Mesothelial cell of epicardium (in vitro differentiated cells): ENCODE measurements at regions not wholly inside any gene's neighbourhood (a gene's known extent, or its start where the extent isn't known, plus 50 kb on each side); places are given as distances from the start of the nearest gene placed in this dataset.
"Not testable (repeated sequence)": the region's sequence is repeated elsewhere in the genome, so short reads cannot be mapped to it uniquely, and the experiment has no call there.

ENCODE experiments used
- DNase-seq, 2 experiments: peaks; one replicate each; pipeline ENCODE4 v3.0.0; 2021; ENCODE audit warnings: low spot score in 2 of 2; ENCODE audit not compliant: unreplicated experiment in 2 of 2
- H3K27ac Mint-ChIP-seq: 2 replicates; pipeline ENCODE4 v1.8.0; 2021; ENCODE audit warnings: mixed read lengths
- H3K27me3 Mint-ChIP-seq: 2 replicates; pipeline ENCODE4 v1.8.0; 2021; ENCODE audit warnings: low read depth, mixed read lengths
- H3K36me3 Mint-ChIP-seq: 2 replicates; pipeline ENCODE4 v1.8.0; 2021; ENCODE audit warnings: mixed read lengths
- H3K4me1 Mint-ChIP-seq: 2 replicates; pipeline ENCODE4 v1.8.0; 2021; ENCODE audit warnings: mixed read lengths
- H3K4me3 Mint-ChIP-seq: 2 replicates; pipeline ENCODE4 v1.8.0; 2021; ENCODE audit warnings: mild to moderate bottlenecking, moderate library complexity, mixed read lengths
- H3K9me3 Mint-ChIP-seq: 2 replicates; pipeline ENCODE4 v1.8.0; 2021; ENCODE audit warnings: mixed read lengths
- TF ChIP-seq, protein P1 (sequence below): fragments of 200-600 bp; sonication (generic); IDR thresholded peaks from one replicate; pipeline ENCODE4 v1.5.0; 2021; ENCODE audit warnings: antibody characterized with exemption; ENCODE audit not compliant: unreplicated experiment

- Mint-ChIP-seq H3K4me1 (no peaks in the 10 kb centered on the region), H3K36me3 (peaks cover 7% of the 10 kb centered on the region), H3K27me3 (no peaks in the 10 kb centered on the region), H3K27ac (no peak overlapping the region), H3K4me3 (no peak overlapping the region), H3K9me3 (peaks cover 47% of the 10 kb centered on the region)
- TF ChIP-seq, protein P1, sequence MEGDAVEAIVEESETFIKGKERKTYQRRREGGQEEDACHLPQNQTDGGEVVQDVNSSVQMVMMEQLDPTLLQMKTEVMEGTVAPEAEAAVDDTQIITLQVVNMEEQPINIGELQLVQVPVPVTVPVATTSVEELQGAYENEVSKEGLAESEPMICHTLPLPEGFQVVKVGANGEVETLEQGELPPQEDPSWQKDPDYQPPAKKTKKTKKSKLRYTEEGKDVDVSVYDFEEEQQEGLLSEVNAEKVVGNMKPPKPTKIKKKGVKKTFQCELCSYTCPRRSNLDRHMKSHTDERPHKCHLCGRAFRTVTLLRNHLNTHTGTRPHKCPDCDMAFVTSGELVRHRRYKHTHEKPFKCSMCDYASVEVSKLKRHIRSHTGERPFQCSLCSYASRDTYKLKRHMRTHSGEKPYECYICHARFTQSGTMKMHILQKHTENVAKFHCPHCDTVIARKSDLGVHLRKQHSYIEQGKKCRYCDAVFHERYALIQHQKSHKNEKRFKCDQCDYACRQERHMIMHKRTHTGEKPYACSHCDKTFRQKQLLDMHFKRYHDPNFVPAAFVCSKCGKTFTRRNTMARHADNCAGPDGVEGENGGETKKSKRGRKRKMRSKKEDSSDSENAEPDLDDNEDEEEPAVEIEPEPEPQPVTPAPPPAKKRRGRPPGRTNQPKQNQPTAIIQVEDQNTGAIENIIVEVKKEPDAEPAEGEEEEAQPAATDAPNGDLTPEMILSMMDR = no peak
- DNase-seq = no peak
Measured at GRCh38 chr20:29408034-29408695, 1849.3 kb upstream of the DEFB115 start.

DNA sequence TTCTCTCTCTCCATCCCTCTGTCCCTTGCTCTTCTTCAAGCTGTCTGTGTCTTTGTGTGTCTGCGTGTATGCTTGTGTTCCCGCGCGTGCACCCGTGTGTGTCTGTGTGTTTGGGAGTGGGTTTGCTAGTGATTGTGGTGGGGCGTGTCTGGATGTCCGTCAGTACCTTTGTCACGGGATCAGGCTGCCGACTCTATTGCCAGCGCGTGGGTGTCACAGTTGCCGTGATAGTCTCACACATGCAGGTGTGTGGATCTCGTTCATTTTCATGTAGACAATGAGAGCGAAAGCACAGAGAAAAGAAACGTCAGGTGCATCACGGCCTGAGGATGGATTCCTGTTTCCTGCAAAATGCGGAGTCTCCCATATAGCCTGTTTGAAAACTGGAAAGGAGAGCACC lies 1848.8 kb upstream of the DEFB115 start:
- H3K36me3 Mint-ChIP-seq, H3K27ac Mint-ChIP-seq, DNase-seq, H3K27me3 Mint-ChIP-seq, H3K4me3 Mint-ChIP-seq, H3K4me1 Mint-ChIP-seq: not testable (repeated sequence)
- peaks cover 51% of the 10 kb centered on the region for H3K9me3 Mint-ChIP-seq

GRCh38 chr20:29409160-29409689 lies 1848.2 kb upstream of the DEFB115 start:
- not testable (repeated sequence) for H3K4me1 Mint-ChIP-seq, H3K27ac Mint-ChIP-seq, H3K4me3 Mint-ChIP-seq, DNase-seq, H3K36me3 Mint-ChIP-seq, H3K27me3 Mint-ChIP-seq
- peaks cover 52% of the 10 kb centered on the region for H3K9me3 Mint-ChIP-seq

GRCh38 chr20:29409833-29410805 lies 1847.3 kb upstream of the DEFB115 start:
- Mint-ChIP-seq H3K36me3 (peaks cover 3% of the 10 kb centered on the region), H3K27ac (no peak overlapping the region), H3K27me3 (no peaks in the 10 kb centered on the region), H3K9me3 (peaks cover 47% of the 10 kb centered on the region), H3K4me1 (no peaks in the 10 kb centered on the region), H3K4me3 (no peak overlapping the region)
- no peak for DNase-seq
- TF ChIP-seq, protein P1 = no peak

DNA sequence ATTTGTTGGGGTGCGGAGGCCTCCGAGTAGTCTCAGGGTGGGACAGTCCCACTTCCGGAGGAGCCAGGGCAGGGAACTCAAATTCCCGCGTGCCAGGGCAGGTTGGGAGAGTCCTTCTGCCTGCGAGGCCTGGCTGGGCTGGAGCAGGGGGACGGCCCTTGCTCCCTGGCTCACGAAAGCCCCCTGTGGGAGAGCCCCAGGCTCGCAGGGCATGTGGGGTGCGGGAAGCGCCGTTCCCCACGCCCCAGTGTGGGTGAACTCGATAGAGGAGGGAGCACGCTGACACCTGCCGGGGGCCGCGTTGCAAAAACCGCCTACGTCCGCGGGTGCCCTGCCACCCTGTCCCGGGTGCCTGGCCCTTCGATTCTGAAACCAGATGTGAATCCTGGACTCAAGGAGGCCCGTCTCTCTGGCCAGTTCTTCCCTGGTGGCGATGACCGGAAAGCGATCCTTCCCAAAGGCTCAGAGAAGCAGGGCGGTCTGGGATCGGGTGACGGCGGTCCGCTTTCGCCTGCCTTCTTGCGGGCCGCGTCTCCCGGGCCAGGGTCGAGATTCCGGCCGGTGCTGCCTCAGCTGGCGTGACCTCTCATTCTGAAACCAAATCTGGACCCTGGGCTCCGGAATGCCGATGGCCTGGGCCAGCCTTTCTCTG lies 1846.5 kb upstream of the DEFB115 start:
- H3K4me3 Mint-ChIP-seq = no peak overlapping the region
- TF ChIP-seq, protein P1 = no peak
- peaks cover 3% of the 10 kb centered on the region for H3K36me3 Mint-ChIP-seq
- H3K9me3 Mint-ChIP-seq = peaks cover 40% of the 10 kb centered on the region
- H3K27ac Mint-ChIP-seq = no peak overlapping the region
- no peaks in the 10 kb centered on the region for H3K4me1 Mint-ChIP-seq
- no peaks in the 10 kb centered on the region for H3K27me3 Mint-ChIP-seq
- no peak for DNase-seq

DNA sequence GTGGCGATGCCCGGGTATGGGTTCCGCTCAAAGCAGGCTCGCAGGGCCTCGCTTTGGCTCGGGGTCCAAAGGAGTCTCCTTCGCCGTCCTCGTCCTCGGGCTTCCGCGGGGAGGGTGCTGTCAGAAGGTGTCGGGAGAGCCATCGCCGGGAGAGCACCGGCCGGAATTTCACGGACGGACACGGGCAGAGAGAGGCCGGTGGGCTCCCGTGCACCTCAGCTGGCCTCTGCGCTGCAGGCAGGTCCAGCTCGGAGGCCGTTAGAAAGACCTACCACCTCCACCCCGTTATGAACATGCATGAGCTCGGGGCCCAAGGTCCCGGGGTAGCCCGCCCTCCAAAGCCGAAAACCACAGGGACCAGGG lies 1846.0 kb upstream of the DEFB115 start:
- H3K27ac Mint-ChIP-seq, H3K27me3 Mint-ChIP-seq, H3K4me3 Mint-ChIP-seq, H3K4me1 Mint-ChIP-seq, DNase-seq, H3K36me3 Mint-ChIP-seq: not testable (repeated sequence)
- H3K9me3 Mint-ChIP-seq = peaks cover 38% of the 10 kb centered on the region
